ENCODE measurements at regions not wholly inside any gene's neighbourhood (a gene's known extent, or its start where the extent isn't known, plus 50 kb on each side); places are given as distances from the start of the nearest gene placed in this dataset.
"Not testable (repeated sequence)": the region's sequence is repeated elsewhere in the genome, so short reads cannot be mapped to it uniquely, and the experiment has no call there.

- H3K36me3 Mint-ChIP-seq = no peaks in the 10 kb centered on the region
- H3K4me3 Mint-ChIP-seq = no peak overlapping the region
- no peak overlapping the region for H3K27ac ChIP-seq
- peaks cover 2% of the 10 kb centered on the region for H3K9me3 Mint-ChIP-seq
- H3K4me1 ChIP-seq = peaks cover 21% of the 10 kb centered on the region
- H3K27me3 Mint-ChIP-seq (ENCODE audit: insufficient read depth, low read depth) = no peaks in the 10 kb centered on the region
- peaks cover 10% of the 10 kb centered on the region for H3F3A ChIP-seq (ENCODE audit: low read depth)
- peaks cover 35% of the 10 kb centered on the region for H3K4me1 Mint-ChIP-seq
- TF ChIP-seq EZH2 (IDR thresholded peaks at IDR 0.05) (no peak), EZH2phosphoT487 (IDR thresholded peaks at IDR 0.05) (no peak), CTCF (IDR thresholded peaks at IDR 0.05) (no peak)
- no peaks in the 10 kb centered on the region for H3K79me2 ChIP-seq (ENCODE audit: low read depth)
- no peak overlapping the region for H3K9ac ChIP-seq
- H3K27ac Mint-ChIP-seq = no peak overlapping the region
- no peaks in the 10 kb centered on the region for H3K9me3 ChIP-seq (ENCODE audit: low read depth)
- H3K27me3 ChIP-seq = no peaks in the 10 kb centered on the region
- H3K4me3 ChIP-seq = no peak overlapping the region
- no peaks in the 10 kb centered on the region for H3K36me3 ChIP-seq
- H4K20me1 ChIP-seq (ENCODE audit: low read depth) = no peaks in the 10 kb centered on the region
- H3K4me2 ChIP-seq = no peak overlapping the region
- DNase-seq (ENCODE audit: low spot score) = no peak
- H2AFZ ChIP-seq (replicated peaks) = no peak overlapping the region
Measured at GRCh38 chr10:120794390-120794789, 56.8 kb upstream of the WDR11 start.

- H3K9ac ChIP-seq; H3K9me3 ChIP-seq (ENCODE audit: low read depth); H3K4me3 Mint-ChIP-seq; H2AFZ ChIP-seq (replicated peaks); H3K27me3 Mint-ChIP-seq (ENCODE audit: insufficient read depth, low read depth); H3K27ac Mint-ChIP-seq; H3K9me3 Mint-ChIP-seq; H3K4me3 ChIP-seq; H3K4me2 ChIP-seq; H3K27ac ChIP-seq; DNase-seq (ENCODE audit: low spot score); H4K20me1 ChIP-seq (ENCODE audit: low read depth); H3K79me2 ChIP-seq (ENCODE audit: low read depth); H3K27me3 ChIP-seq; H3K36me3 ChIP-seq; H3K36me3 Mint-ChIP-seq: not testable (repeated sequence)
- peaks cover 25% of the 10 kb centered on the region for H3K4me1 Mint-ChIP-seq
- Histone ChIP-seq H3F3A (ENCODE audit: low read depth) (peaks cover 13% of the 10 kb centered on the region), H3K4me1 (peaks cover 34% of the 10 kb centered on the region)
Measured at GRCh38 chr10:120798276-120798675, 52.9 kb upstream of the WDR11 start.

- no peak overlapping the region for H3K9ac ChIP-seq
- H3K4me1 ChIP-seq = peaks cover 34% of the 10 kb centered on the region
- H3K79me2 ChIP-seq (ENCODE audit: low read depth) = no peaks in the 10 kb centered on the region
- no peak for TF ChIP-seq EZH2phosphoT487 (IDR thresholded peaks at IDR 0.05)
- TF ChIP-seq CTCF (IDR thresholded peaks at IDR 0.05) = no peak
- TF ChIP-seq EZH2 (IDR thresholded peaks at IDR 0.05) = no peak
- H4K20me1 ChIP-seq (ENCODE audit: low read depth) = no peaks in the 10 kb centered on the region
- Mint-ChIP-seq H3K27me3 (ENCODE audit: insufficient read depth, low read depth) (peaks cover 2% of the 10 kb centered on the region), H3K27ac (no peak overlapping the region), H3K4me1 (peaks cover 16% of the 10 kb centered on the region), H3K9me3 (peaks cover 2% of the 10 kb centered on the region), H3K4me3 (no peak overlapping the region), H3K36me3 (no peaks in the 10 kb centered on the region)
- H3K27ac ChIP-seq = no peak overlapping the region
- DNase-seq (ENCODE audit: low spot score) = no peak
- H3F3A ChIP-seq (ENCODE audit: low read depth) = peaks cover 5% of the 10 kb centered on the region
- no peaks in the 10 kb centered on the region for H3K27me3 ChIP-seq
- no peak overlapping the region for H2AFZ ChIP-seq (replicated peaks)
- H3K36me3 ChIP-seq = no peaks in the 10 kb centered on the region
- H3K4me2 ChIP-seq = peak overlapping the region; percentile 15
- no peaks in the 10 kb centered on the region for H3K9me3 ChIP-seq (ENCODE audit: low read depth)
- H3K4me3 ChIP-seq = no peak overlapping the region
Measured at GRCh38 chr10:120799849-120800248, 51.3 kb upstream of the WDR11 start.

DNA sequence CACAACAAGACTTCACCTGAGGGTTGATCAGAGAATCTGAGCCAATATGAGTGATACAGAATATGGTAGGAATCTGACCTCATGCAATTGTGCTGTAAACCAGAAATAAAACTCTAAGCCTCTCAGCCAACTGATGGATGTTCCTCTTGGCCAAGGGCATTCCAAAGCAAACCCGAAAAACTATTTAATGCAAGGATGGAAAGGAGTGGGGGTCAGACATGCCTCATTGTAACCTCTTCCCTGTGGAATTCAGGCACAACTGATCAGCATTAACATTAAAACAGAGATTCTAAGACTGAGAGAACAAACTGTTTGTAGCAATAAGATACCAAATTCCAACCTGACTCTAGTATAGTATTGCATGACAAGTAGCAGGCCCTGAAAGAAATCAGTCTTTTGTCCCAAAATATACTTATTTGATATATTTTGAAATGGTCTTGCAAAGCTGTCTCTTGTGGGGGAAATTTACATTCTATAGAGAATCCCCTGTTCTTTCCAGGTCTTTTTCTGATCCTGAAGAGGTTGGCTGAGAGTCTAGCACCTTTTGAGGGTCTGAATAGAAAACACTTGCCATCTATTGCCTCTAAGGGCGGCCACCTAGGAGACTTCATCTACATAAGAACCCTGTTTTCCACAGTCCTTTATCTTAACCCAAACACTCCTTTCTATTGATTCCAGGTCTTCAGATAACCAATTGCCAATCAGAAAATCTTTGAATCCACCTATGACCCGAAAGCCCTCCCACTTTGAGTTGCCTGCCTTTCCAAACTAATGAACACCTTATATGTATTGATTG, 50.4 kb upstream of the WDR11 start:
- Histone ChIP-seq H2AFZ (replicated peaks) (no peak overlapping the region), H3K36me3 (no peaks in the 10 kb centered on the region), H3K9ac (no peak overlapping the region), H4K20me1 (ENCODE audit: low read depth) (no peaks in the 10 kb centered on the region), H3K79me2 (ENCODE audit: low read depth) (no peaks in the 10 kb centered on the region), H3K4me1 (peaks cover 34% of the 10 kb centered on the region), H3K9me3 (ENCODE audit: low read depth) (no peaks in the 10 kb centered on the region), H3F3A (ENCODE audit: low read depth) (peaks cover 5% of the 10 kb centered on the region), H3K4me3 (no peak overlapping the region), H3K4me2 (no peak overlapping the region), H3K27ac (no peak overlapping the region), H3K27me3 (no peaks in the 10 kb centered on the region)
- Mint-ChIP-seq H3K27me3 (ENCODE audit: insufficient read depth, low read depth) (peaks cover 4% of the 10 kb centered on the region), H3K4me1 (peaks cover 16% of the 10 kb centered on the region), H3K27ac (no peak overlapping the region), H3K9me3 (peaks cover 2% of the 10 kb centered on the region), H3K36me3 (no peaks in the 10 kb centered on the region), H3K4me3 (no peak overlapping the region)
- DNase-seq (ENCODE audit: low spot score) = no peak
- TF ChIP-seq CTCF (IDR thresholded peaks at IDR 0.05) = no peak
- TF ChIP-seq EZH2 (IDR thresholded peaks at IDR 0.05) = no peak
- no peak for TF ChIP-seq EZH2phosphoT487 (IDR thresholded peaks at IDR 0.05)
